HUDEP-2 (cell line): ENCODE measurements at regions not wholly inside any gene's neighbourhood (a gene's known extent, or its start where the extent isn't known, plus 50 kb on each side); places are given as distances from the start of the nearest gene placed in this dataset.
A peak's percentile ranks its signal among the peaks of the same experiment; 100 is the strongest.
"Not testable (repeated sequence)": the region's sequence is repeated elsewhere in the genome, so short reads cannot be mapped to it uniquely, and the experiment has no call there.

Source experiments
- DNase-seq, 76 experiments: peaks; one replicate each; lab custom pipeline; 2025; ENCODE audit not compliant: unreplicated experiment in 76 of 76; lab: John Stamatoyannopoulos, UW

GRCh38 chr13:64206430-64207225 lies 2791.0 kb upstream of the PCDH20 start:
- DNase-seq, result no peak

GRCh38 chr13:64202517-64202916 lies 2786.9 kb upstream of the PCDH20 start:
- no peak for DNase-seq

- DNase-seq, result no peak
These were observed 2781.6 kb upstream of the PCDH20 start for GRCh38 chr13:64197232-64197631.

GRCh38 chr13:64186503-64187250 lies 2771.0 kb upstream of the PCDH20 start:
- DNase-seq, result no peak

GRCh38 chr13:64186071-64186470 lies 2770.4 kb upstream of the PCDH20 start:
- no peak for DNase-seq

GRCh38 chr13:64180756-64181155 lies 2765.1 kb upstream of the PCDH20 start:
- DNase-seq, result no peak

GRCh38 chr13:64165826-64166225 lies 2750.2 kb upstream of the PCDH20 start:
- DNase-seq, result no peak

GRCh38 chr13:64164435-64164834 lies 2748.8 kb upstream of the PCDH20 start:
- no peak for DNase-seq

- DNase-seq, result no peak
These were observed 2744.8 kb upstream of the PCDH20 start for GRCh38 chr13:64160479-64160878.

- DNase-seq, result no peak
These were observed 2743.3 kb upstream of the PCDH20 start for GRCh38 chr13:64158908-64159307.

- DNase-seq, result peak in 2 of 76 experiments; percentile 9 to 13
These were observed 2738.9 kb upstream of the PCDH20 start for GRCh38 chr13:64154514-64154913.

- DNase-seq, result no peak
These were observed 2715.0 kb upstream of the PCDH20 start for GRCh38 chr13:64130600-64130999.

GRCh38 chr13:64130171-64130570 lies 2714.5 kb upstream of the PCDH20 start:
- no peak for DNase-seq

GRCh38 chr13:64127856-64128255 lies 2712.2 kb upstream of the PCDH20 start:
- DNase-seq, result no peak

GRCh38 chr13:64127192-64127591 lies 2711.5 kb upstream of the PCDH20 start:
- no peak for DNase-seq

GRCh38 chr13:64121023-64121709 lies 2705.5 kb upstream of the PCDH20 start:
- not testable (repeated sequence) for DNase-seq

GRCh38 chr13:64099994-64100393 lies 2684.3 kb upstream of the PCDH20 start:
- DNase-seq, result no peak

GRCh38 chr13:64090311-64090710 lies 2674.7 kb upstream of the PCDH20 start:
- DNase-seq, result no peak

- no peak for DNase-seq
These were observed 2672.8 kb upstream of the PCDH20 start for GRCh38 chr13:64088491-64088890.

GRCh38 chr13:64087624-64088023 lies 2672.0 kb upstream of the PCDH20 start:
- DNase-seq, result no peak

- DNase-seq, result no peak
These were observed 2668.2 kb upstream of the PCDH20 start for GRCh38 chr13:64083811-64084210.
